ENCODE measurements at regions not wholly inside any gene's neighbourhood (a gene's known extent, or its start where the extent isn't known, plus 50 kb on each side); places are given as distances from the start of the nearest gene placed in this dataset.
A peak's percentile ranks its signal among the peaks of the same experiment; 100 is the strongest.
"Not testable (repeated sequence)": the region's sequence is repeated elsewhere in the genome, so short reads cannot be mapped to it uniquely, and the experiment has no call there.

GRCh38 chr7:55304018-55304762, 60.9 kb upstream of the LANCL2 start:
- DNase-seq, result no peak

GRCh38 chr7:55305135-55305534, 60.0 kb upstream of the LANCL2 start:
- no peak for DNase-seq

GRCh38 chr7:55306331-55306730, 58.8 kb upstream of the LANCL2 start:
- DNase-seq, result no peak

GRCh38 chr7:55307123-55307916, 57.8 kb upstream of the LANCL2 start:
- no peak for DNase-seq

DNA sequence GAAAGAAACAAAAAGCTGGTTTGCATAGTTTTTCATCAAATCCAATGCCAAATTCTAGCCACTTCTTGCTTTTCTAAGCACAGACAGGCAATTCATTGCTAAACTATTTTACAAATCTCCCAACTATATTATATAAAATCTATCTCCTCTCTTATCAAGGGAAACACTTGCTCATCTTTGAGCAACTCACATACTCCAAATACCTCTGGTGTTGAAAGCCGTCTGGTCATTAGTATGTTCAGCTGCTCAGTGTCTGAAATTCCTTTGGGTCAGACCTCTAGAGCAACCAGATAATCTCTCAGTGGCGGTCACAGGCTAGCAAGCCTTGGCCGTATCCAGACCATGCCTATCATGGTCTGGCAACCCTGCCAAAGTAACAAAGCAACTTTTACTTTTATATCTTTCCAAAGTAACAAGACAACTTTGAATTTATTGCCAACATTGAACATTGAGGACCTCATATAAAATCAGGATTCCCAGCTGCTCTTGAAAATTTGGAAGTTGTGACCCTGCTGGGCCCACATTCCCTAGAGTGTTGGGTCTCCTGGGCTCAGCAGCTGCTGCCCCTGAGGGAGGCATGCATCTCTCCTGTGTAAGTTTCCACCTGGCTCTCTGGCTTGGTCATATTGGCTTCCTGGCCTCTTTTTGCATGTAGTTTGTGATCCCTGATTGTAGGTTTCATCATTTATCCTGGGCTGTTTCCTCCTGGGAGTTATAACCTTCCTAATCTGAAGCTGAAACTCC, 56.8 kb upstream of the LANCL2 start:
- DNase-seq, result no peak

DNA sequence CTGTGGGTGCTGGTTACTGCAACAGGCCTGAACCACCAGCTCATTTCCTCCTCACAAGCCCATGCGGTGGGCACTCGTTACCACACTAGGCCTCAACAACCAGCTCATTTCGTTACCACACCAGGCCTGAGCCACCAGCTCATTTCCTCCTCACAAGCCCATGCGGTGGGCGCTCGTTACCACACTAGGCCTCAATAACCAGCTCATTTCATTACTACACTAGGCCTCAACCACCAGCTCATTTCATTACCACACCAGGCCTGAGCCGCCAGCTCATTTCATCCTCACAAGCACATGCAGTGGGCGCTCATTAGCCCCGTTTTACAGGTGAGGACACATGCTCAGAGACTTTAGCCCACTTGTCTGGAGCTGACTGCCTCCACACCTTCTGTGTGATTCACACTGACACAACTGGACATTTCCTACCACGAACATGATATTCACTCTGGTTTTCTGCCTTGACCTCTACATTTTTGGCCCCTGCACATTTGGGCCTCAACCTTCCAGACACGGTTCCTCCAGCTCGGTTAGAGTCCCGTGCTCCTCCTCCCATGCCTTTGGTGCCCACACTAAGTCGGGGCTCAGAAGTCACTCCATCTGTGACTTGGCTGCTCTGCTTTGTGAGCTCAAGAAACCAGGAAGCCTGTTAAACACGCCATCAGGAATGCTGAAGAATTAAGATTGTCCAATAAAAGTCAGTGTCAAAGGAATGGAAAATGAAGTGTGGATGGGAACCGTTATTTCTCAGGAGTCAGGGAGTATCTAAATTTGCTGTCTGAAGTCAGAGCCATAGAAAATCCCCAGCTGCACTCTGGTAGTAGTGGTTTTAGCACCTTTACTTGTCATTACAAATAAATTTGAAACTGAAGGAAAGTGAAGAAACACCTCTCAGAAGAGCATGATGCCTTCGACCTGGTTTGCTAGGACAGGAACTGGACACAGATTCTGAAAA, 55.8 kb upstream of the LANCL2 start:
- DNase-seq, result peak; percentile 53 to 58

DNA sequence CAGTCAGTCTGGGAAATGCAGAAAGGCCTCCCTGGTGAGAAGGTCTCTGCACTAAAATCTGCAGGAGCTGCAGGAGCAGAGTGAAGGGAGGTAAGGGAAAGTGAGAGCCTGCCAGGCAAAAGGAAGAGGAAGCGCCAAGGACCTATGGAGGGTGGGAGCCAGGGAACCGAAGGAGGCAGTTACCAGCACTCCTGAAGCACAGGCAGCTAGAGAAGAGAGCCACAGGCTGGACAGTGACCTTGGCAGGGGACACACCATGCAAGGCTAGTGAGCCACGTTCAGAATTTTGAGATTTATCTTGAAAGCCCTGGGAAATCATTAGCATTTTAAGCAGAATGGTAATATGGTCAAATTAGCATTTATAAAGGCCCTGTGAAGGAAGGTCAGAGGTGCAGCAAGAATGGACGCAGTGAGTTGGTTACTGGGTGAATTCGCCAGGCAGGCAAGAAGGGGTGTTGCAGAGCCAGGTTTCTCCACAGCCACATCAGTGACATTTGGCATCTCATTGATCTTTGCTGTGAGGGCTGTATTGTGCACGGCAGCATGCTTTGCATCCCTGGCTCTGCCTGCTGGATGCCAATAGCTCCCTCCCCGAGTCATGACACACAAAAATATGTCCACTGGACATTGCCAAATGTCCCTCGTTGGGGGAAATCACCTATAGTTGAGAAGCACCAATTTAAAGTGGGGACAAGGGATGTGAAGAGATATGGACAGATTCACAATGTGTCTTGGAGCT, 54.7 kb upstream of the LANCL2 start:
- DNase-seq, result no peak

DNA sequence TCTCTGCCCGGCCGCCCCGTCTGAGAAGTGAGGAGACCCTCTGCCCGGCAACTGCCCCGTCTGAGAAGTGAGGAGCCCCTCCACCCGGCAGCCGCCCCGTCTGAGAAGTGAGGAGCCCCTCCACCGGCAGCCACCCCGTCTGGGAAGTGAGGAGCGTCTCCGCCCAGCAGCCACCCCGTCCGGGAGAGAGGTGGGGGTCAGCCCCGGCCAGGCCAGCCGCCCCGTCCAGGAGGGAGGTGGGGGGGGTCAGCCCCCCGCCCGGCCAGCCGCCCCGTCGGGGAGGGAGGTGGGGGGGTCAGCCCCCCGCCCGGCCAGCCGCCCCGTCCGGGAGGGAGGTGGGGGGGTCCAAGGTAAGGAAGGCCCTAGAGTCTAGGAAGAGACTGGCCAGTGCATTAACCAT, 53.2 kb upstream of the LANCL2 start:
- not testable (repeated sequence) for DNase-seq

DNA sequence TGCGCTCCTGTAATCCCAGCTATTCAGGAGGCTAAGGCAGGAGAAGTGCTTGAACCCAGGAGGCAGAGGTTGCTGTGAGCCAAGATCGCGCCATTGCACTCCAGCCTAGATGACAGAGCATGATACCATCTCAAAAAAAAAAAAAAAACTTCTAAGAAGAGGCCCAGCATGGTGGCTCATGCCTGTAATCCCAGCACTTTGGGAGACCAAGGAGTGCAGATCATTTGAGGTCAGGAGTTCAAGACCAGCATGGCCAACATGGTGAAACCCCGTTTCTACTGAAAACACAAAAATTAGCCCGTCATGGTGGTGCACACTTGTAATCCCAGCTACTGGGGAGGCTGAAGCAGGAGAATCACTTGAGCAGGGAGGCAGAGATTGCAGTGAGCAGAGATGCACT, 51.5 kb upstream of the LANCL2 start:
- not testable (repeated sequence) for DNase-seq

DNA sequence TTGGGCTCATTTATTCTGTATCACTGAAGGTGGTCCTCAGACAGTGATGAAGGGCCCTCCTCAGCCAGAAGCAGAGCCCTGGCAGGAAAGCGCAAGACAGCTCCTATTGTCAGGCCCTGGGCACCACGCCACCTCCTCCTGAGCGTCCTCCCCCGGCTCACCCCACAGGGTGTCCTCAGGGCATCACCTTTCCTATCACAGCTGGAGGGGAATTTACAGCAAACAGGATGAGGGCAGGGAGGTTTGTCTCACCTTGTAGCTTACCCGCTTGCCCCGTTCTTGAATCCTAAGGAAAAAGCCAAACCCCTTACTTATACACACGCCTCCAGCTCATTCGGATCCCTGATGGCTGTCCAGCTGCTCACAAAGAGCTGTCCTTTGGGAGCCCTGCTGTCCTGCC, 50.2 kb upstream of the LANCL2 start:
- no peak for DNase-seq

Data from stimulated activated CD4-positive, alpha-beta T cell treated with anti-CD3 and anti-CD28 coated beads, Interleukin-2, amount 100 ng/mL, for 48 hours (primary cell).